SH-SY5Y (cell line): ENCODE measurements at regions not wholly inside any gene's neighbourhood (a gene's known extent, or its start where the extent isn't known, plus 50 kb on each side); places are given as distances from the start of the nearest gene placed in this dataset.

Experiments
- GATA2 ChIP-seq: IDR thresholded peaks from 2 replicates; pipeline ENCODE4 v1.6.1; 2011; ENCODE audit warnings: mild to moderate bottlenecking, low read depth, low read length
- GATA3 ChIP-seq: IDR thresholded peaks from 2 replicates; pipeline ENCODE4 v1.6.1; 2011; ENCODE audit warnings: low read depth, mild to moderate bottlenecking, low read length, moderate library complexity

GRCh38 chr9:86997156-86997555 lies 49.9 kb upstream of the GAS1 start:
- TF ChIP-seq GATA3 (no peak), GATA2 (no peak)

- TF ChIP-seq GATA2 (no peak), GATA3 (0 out of 2 replicates have a peak, but pooled peaks have one; percentile 23)
Measured at GRCh38 chr9:86997951-86998350, 50.6 kb upstream of the GAS1 start.

DNA sequence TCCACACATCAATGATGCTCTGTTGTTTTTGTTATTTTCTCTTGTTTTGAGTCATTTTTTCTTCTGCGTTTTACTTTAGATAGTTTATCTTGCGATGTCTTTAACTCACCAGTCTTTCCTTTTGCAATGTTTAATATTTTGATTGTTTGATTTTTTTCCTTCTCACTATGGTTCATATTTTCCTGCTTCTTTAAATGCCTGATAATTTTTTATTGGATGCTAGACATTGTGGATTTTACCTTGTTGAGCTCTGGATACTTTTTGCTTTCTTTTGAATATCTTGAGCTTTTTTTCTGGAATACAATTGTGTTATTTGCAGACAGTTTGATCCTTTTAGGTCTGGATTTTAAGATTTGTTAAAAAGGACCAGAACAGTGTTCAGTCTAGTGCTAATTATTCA lies 55.2 kb upstream of the GAS1 start:
- TF ChIP-seq GATA2 (no peak), GATA3 (no peak)

GRCh38 chr9:87004016-87004415 lies 56.7 kb upstream of the GAS1 start:
- TF ChIP-seq GATA3 (no peak), GATA2 (no peak)

- TF ChIP-seq GATA2 (no peak), GATA3 (no peak)
Measured at GRCh38 chr9:87006956-87007355, 59.6 kb upstream of the GAS1 start.

DNA sequence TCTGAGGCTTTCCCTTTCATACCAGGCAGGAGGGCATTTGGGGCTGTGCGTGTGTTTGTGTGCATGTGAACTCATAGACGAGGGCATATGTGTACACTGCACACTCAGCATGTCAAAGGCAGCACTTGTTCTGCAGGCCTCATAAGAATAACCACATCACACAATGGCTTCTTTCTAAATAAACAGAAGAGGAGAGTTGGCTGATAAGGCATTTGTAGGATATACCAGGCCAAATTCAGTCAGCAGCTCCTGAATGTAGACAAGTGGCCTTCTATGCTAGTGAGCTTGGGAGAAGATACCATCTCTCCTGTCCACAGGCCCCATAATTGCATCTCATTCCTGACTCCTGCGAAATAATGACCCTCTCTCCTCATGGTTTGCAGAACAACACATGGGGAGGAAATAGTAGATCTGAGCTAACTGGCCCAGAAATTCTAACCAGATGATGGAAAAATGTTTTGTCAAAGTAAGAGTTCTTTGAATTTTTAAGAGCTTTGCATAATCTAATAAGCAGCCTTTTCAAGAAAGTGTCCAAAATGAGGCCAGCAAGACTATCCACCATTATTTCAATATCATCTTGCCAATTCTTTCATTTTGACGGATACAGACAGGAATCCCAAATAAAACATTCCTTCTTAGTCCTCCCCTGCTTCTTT lies 60.5 kb upstream of the GAS1 start:
- TF ChIP-seq GATA3: peak; percentile 88
- TF ChIP-seq GATA2: peak; percentile 93

DNA sequence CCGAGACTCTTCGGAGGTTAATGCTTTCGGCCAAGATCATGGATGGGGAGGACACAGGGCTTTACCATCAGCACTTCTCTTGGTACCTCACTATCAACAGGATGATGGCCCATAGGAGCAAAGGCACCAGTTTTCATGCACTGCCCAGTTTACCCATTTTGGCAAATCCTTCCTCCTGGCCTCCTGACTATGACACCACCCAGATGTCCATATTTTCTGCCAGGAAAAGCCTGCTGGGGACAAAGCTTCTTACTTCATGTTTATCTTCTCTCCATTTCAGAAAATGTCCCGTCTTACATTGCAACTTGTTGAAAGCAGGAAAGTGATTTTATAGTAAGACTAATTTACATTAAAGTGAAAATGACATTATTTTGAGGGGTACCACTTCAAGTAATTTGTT lies 61.4 kb upstream of the GAS1 start:
- no peak for TF ChIP-seq GATA3
- TF ChIP-seq GATA2: no peak

GRCh38 chr9:87010626-87011025 lies 63.3 kb upstream of the GAS1 start:
- no peak for TF ChIP-seq GATA2
- no peak for TF ChIP-seq GATA3

GRCh38 chr9:87011551-87011950 lies 64.2 kb upstream of the GAS1 start:
- TF ChIP-seq GATA2 (no peak), GATA3 (no peak)

DNA sequence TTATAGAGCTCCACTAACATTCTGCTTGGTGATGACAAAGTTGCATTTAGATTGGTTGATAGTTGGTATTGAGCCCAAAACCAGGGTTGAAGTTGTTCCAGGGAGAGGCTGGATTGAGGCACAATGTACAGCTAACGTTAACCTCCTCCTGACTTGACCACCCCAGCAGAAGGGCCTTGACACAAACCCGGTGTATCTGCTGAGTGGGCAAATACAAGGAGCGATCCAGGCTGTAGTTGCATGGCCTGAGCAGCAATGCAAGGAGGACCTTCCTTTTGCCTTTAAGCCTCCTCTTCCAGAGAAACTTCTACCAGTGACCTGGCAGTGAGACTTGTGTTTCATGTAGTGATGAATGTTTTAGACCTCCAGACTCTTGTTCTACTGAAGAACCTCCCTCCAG lies 66.2 kb upstream of the GAS1 start:
- no peak for TF ChIP-seq GATA2

DNA sequence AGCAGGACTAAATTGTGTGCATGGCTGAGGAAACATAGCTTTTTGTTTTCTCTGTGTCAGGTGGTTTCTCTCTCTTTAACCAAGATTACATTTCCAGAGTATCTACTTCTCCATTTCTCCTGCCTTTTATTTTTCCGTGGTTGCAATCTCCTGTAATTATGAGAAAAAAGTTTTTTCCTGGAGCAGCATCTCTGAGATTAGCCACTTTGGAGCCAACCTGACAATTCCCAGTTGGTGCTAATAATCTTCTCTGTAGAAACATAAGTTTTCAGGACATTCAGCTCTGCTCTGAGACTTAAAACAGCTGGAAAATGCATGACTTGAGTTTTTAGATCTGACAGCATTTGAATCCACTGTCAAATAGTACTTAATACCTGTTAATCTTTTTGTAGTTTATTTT lies 67.1 kb upstream of the GAS1 start:
- no peak for TF ChIP-seq GATA2
- TF ChIP-seq GATA3: no peak

- no peak for TF ChIP-seq GATA3
Measured at GRCh38 chr9:87016681-87017080, 69.4 kb upstream of the GAS1 start.

DNA sequence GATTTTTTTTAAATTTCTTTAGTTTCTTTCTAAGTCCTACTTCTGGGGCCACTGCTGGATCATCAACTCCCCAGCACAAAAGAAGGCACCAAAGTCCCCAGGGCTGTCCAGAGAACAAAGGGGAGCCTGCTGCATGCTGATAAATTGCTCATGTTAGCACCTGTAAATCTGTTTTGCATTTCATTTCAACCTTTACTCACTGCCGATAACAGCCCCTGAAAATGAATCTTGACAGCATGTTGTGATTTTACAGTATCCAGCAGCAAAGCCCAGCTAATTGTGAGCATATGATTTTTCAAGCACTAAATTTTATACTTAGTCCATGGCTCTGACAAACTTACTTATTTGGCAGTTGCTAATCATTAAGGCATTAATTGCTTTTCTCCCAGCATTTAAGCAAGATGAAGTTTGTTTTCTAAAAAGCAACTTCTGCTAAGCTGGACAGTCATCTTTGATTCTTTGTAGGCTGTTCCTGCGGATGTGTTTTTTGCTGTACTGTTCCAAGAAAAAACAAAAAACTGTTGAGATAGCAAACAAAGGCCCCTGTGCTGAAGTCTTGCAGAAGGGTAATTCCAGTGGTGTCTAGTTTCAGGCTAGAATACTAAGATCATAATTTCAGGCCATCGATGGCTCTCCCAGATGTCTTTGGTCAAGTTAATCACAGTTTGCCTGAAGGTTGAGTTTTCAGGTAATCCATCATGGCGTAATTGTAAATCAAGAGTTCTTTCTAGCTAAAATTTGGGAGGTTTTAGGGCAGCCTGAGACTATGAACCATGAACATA lies 73.1 kb upstream of the GAS1 start:
- TF ChIP-seq GATA3 (no peak), GATA2 (no peak)

DNA sequence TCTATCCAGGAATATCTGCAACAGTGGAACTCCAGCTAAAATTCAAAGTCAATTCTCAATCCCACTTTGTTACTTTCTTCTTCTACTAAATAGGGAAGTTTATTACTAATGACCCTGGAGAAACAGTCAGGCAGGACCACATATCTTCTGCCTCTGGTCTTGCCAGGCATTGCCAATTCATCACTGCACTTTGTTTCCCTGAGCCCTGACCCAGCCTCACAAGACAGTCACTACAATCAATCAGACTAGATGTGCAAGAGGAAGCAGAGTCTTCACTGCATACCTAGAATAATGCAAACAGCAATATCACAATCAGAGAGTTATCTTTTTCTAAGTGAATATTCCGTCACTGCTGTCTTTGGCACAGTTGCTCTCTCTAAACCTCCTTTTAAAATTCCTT lies 74.9 kb upstream of the GAS1 start:
- TF ChIP-seq GATA2 (no peak), GATA3 (no peak)

DNA sequence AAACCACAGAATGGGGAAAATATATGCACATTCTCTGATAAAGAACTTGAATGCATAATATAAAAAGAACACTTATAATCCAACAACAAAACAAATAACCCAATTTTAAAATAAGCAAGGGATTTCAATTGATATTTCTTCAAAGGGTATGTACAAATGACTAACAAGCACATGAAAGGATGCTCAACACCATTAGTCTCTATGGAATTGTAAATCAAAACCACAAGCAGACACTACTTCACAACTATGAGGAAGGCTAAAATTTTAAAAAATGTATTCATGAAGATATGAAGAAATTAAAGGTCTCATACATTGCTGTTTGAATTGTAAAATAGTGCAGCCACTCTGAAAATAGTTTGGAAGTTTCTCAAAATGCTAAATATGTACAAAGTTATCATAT lies 78.9 kb upstream of the GAS1 start:
- TF ChIP-seq GATA3 (no peak), GATA2 (no peak)
